Retina (tissue), 1 donor: ENCODE measurements at regions not wholly inside any gene's neighbourhood (a gene's known extent, or its start where the extent isn't known, plus 50 kb on each side); places are given as distances from the start of the nearest gene placed in this dataset.
A peak's percentile ranks its signal among the peaks of the same experiment; 100 is the strongest.

ENCODE experiments used
- DNase-seq: peaks from one replicate; pipeline ENCODE4 v3.0.0-alpha.2; 2016

GRCh38 chr12:58540480-58541299, 379.6 kb downstream of the LRIG3 start:
- DNase-seq: peak; percentile 84

DNA sequence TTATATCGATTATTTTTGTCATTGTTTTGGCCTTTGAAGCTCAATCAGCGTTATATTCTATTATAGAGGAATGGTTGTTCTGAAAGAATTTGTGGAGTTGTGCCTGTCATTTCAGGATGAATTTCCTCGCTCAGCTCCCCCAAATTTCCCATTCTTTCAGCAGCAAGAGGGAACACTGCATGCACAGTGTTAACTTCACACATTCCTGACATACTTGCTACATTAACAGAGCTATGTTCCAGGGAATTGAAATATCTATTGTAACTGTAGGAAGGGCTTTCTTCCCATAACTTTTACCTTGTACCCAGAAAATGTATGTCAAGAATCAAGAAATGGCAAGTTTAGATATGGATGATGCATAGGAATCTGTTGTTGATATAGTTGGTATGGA, 379.0 kb downstream of the LRIG3 start:
- no peak for DNase-seq

GRCh38 chr12:58544281-58544680, 376.0 kb downstream of the LRIG3 start:
- DNase-seq: no peak

- no peak for DNase-seq
Measured at GRCh38 chr12:58547217-58547616, 373.1 kb downstream of the LRIG3 start.

GRCh38 chr12:58548801-58549200, 371.5 kb downstream of the LRIG3 start:
- no peak for DNase-seq

GRCh38 chr12:58554522-58555157, 365.7 kb downstream of the LRIG3 start:
- DNase-seq: no peak

DNA sequence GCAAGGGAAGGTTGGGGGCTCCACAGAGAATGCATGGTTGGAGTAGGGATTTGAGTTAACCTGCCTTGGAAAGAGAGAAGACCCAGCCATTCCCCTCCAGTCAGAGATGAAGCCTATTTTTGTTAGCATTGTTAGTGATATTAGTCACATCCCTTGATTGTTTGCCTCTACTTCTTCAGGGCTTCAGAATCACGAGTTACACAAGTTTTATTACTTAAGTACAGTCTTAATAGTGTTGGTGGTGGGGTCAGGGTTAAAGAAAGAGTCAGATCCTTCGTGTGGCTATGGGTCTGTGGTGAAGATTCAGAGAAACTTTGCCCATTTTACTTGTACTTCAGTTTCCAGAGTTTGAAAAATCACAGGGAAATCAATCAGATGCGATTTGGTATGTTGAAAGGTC, 363.1 kb downstream of the LRIG3 start:
- DNase-seq: no peak

- DNase-seq: no peak
Measured at GRCh38 chr12:58557661-58558060, 362.6 kb downstream of the LRIG3 start.

- no peak for DNase-seq
Measured at GRCh38 chr12:58563621-58564020, 356.7 kb downstream of the LRIG3 start.

GRCh38 chr12:58564721-58565120, 355.6 kb downstream of the LRIG3 start:
- DNase-seq: no peak

GRCh38 chr12:58566599-58566998, 353.7 kb downstream of the LRIG3 start:
- DNase-seq: no peak

DNA sequence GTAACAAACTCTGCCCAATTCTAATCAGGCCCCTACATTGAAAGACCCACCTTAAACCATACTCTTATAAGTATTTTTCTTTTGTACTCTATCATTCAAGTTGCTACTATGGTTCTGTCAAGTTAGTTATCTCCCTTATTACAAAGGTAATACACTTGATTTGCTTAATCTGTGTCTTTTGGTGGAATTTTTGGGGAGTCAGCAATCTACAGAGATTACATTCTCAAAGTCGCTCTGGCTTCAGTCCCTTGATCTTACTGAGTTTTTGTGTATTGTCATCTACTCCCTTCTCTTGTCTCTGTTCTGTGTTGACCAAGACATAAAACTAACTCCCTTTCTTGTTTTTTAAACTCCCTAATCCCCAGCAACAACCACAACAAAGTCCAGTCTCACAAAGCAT, 353.1 kb downstream of the LRIG3 start:
- no peak for DNase-seq

DNA sequence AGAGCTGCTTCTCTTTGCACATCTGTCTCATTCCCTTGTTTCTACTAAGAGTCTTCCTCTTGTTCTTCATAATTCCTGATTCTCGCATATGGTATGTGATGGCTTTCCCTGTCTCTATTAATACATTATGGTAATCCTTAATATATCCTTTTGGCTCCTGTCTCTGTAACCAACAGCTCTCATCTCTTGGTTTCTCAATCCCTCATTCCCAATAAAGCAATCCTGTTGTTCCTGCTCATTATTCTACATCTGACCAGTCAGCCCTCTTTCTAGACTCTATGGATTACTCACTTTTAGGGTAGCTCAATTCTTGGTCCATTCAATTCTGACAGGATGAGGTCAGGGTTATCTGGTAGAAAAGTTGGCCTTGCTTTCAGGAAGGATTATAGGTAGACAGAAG, 349.9 kb downstream of the LRIG3 start:
- no peak for DNase-seq

DNA sequence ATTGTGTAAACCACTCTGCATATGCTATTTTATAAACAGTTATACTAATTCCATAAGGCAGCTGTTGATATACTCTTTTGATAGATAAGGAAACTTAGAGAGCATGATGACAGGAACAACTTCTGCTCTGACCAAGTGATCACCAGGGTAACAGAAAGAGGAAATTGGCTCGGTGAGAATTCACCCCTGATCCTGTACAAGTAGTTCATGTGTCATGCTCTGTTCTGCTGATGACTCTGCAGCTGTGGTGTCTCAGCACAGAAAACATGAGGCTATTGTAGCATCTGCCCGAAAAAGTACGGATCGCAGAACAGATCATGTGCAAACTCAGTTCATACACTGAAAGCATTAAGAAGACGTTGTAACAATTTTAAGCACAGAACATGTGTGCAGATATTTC, 345.0 kb downstream of the LRIG3 start:
- DNase-seq: no peak

- no peak for DNase-seq
Measured at GRCh38 chr12:58576081-58576480, 344.2 kb downstream of the LRIG3 start.

DNA sequence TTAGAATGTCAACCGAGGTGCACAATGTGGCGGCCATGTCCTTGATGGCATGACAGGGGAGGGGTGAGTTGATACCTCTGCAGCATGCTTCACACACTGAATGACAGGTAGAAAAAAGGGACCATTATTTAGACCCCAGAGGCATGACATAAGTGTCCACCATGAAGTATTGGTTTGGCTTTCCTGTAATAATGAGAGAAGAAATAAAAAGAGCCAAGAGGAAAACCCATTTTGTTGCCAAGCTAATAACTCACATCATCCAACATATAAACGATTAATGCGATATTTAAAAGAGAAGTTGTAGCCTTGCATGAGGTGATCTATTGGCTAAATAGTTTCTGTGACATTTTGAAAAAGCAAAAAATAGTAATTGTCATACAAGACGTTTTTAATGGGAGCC, 343.4 kb downstream of the LRIG3 start:
- DNase-seq: no peak

DNA sequence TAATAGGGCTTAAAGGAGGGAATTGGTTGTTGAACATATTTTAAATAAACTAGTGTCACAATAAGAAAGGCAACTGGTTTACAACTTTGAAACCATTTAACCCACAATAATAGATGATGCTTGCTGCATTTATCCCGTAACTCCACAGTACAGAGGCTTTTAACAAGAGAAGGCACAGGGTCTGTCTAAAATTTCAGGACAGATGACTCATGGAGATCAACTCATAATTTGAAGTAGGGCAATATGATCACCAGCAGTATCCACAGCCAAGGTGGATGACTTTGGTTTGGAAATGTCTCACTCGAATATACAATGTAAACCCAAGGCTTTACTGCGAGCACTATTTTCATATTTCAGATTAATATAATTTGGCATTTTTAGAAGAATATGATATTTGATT, 340.2 kb downstream of the LRIG3 start:
- no peak for DNase-seq

- no peak for DNase-seq
Measured at GRCh38 chr12:58583529-58583928, 336.8 kb downstream of the LRIG3 start.

DNA sequence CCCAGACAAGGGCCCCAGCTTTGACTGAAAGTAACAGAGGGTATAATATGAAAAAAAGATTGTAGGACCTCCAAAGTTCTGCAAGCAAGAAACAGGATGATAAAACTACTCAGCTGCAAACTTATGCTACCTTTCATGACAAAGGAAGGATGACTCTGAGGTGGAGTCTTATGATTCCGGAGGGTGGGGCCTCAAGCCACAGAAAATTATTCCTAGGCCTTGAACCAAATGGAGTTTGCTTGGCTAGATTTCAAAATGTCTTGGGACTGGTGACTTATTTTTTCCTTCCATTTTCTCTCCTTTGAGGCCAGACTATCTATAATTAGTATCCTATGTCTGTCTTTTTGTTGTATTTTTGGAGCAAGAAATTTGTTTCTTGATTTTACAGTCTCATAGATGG, 336.4 kb downstream of the LRIG3 start:
- DNase-seq: no peak

DNA sequence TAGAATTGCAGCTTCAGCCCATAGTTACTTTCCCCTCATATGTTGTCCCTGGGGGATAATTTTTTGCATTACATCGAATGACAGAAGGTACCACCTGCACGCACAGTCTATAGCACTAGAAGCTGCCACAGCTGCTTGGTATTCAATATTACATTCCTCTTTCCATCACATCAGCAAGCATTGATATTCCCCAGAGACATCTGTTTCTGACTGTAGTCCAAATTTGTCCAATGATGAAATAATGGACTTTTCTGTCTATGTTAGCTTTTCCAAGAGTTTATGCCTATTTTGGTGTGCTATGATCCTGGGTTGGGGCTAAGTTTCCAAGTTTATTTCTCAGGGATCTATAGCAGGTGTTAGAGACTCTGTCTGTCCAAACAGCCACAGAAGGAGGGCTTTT, 335.4 kb downstream of the LRIG3 start:
- no peak for DNase-seq

DNA sequence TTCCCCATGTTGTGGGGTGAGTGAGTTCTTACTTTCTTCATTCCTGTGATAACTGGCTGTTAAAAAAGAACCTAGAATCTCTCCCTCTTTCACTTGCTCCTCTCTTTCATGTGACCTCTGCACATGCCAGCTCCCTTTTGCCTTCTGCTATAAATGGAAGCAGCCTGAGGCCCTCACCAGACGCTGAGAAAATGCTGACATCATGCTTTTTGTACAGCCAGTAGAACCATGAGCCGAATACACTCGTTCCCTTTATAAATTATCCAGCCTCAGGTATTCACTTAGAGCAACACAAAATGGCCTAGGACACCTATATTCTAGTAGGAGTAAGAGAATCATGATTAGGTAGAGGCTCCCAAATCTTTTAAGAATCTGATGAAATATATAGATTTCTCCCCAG, 333.5 kb downstream of the LRIG3 start:
- DNase-seq: no peak

- DNase-seq: no peak
Measured at GRCh38 chr12:58588770-58589169, 331.5 kb downstream of the LRIG3 start.

DNA sequence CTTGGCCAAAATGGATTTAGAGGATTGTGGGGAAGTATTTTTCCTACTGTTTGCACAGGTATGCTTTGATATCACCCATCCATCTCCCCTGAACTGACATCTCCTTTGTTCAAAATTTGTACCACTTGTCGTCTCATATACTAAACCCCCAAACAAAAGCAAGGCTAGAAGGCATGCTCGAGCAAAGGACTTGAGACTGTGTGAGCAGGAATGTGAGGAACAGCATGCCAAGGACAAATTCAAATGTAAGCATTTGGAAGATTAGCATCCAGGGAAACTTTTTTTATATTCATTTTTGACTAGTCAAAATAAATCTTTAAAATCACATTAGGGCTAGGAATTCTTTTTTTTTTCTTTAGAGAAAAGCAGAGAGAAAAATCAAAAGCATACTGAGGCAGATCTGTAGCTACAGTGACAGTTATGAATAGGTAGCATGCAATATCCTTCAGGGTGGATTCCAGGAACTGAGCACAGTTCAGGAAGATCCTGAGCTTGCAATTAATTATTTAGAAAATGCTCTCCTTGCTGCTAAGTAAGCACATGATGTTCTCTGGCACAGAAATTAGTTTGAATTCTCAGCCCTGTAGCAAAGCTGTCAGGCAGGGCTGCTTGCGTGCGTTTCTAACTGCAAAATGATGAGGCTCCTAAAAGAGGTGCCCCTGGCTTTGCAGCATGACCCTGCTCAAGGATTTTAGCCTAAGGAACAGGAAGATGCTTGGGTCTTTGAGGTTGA, 327.7 kb downstream of the LRIG3 start:
- peak; percentile 28 for DNase-seq
